ENCODE measurements at regions not wholly inside any gene's neighbourhood (a gene's known extent, or its start where the extent isn't known, plus 50 kb on each side); places are given as distances from the start of the nearest gene placed in this dataset.

- TF ChIP-seq EGR1 (IDR thresholded peaks at IDR 0.05) (no peak), YY1 (IDR thresholded peaks at IDR 0.05; ENCODE audit: low read depth) (no peak), TEAD4 (IDR thresholded peaks at IDR 0.05) (no peak), NFIC (IDR thresholded peaks at IDR 0.05) (no peak), RAD21 (IDR thresholded peaks at IDR 0.05; ENCODE audit: low read depth) (no peak), EP300 (IDR thresholded peaks at IDR 0.05; ENCODE audit: borderline replicate concordance) (no peak), ZBTB7A (IDR thresholded peaks at IDR 0.05; ENCODE audit: low read depth) (no peak), FOXM1 (IDR thresholded peaks at IDR 0.05; ENCODE audit: borderline replicate concordance, low read depth) (no peak), CREB1 (IDR thresholded peaks at IDR 0.05; ENCODE audit: low read depth) (no peak), TAF1 (IDR thresholded peaks at IDR 0.05; ENCODE audit: low read depth) (no peak)
- TF ChIP-seq, protein P1, sequence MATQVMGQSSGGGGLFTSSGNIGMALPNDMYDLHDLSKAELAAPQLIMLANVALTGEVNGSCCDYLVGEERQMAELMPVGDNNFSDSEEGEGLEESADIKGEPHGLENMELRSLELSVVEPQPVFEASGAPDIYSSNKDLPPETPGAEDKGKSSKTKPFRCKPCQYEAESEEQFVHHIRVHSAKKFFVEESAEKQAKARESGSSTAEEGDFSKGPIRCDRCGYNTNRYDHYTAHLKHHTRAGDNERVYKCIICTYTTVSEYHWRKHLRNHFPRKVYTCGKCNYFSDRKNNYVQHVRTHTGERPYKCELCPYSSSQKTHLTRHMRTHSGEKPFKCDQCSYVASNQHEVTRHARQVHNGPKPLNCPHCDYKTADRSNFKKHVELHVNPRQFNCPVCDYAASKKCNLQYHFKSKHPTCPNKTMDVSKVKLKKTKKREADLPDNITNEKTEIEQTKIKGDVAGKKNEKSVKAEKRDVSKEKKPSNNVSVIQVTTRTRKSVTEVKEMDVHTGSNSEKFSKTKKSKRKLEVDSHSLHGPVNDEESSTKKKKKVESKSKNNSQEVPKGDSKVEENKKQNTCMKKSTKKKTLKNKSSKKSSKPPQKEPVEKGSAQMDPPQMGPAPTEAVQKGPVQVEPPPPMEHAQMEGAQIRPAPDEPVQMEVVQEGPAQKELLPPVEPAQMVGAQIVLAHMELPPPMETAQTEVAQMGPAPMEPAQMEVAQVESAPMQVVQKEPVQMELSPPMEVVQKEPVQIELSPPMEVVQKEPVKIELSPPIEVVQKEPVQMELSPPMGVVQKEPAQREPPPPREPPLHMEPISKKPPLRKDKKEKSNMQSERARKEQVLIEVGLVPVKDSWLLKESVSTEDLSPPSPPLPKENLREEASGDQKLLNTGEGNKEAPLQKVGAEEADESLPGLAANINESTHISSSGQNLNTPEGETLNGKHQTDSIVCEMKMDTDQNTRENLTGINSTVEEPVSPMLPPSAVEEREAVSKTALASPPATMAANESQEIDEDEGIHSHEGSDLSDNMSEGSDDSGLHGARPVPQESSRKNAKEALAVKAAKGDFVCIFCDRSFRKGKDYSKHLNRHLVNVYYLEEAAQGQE (IDR thresholded peaks at IDR 0.05; ENCODE audit: low read depth) = no peak
- TF ChIP-seq, protein P2, sequence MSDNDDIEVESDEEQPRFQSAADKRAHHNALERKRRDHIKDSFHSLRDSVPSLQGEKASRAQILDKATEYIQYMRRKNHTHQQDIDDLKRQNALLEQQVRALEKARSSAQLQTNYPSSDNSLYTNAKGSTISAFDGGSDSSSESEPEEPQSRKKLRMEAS (IDR thresholded peaks at IDR 0.05) = no peak
Observed at GRCh38 chr3:168989396-168989795, 674.1 kb downstream of the MECOM start.

GRCh38 chr3:168988853-168989252 lies 674.7 kb downstream of the MECOM start:
- no peak for TF ChIP-seq CEBPB (IDR thresholded peaks at IDR 0.05)
- TF ChIP-seq, protein P2 (IDR thresholded peaks at IDR 0.05) = no peak
- no peak for TF ChIP-seq ZBTB7A (IDR thresholded peaks at IDR 0.05; ENCODE audit: low read depth)
- TF ChIP-seq RAD21 (IDR thresholded peaks at IDR 0.05; ENCODE audit: low read depth) = no peak
- no peak for TF ChIP-seq TCF12 (IDR thresholded peaks at IDR 0.05; ENCODE audit: low read depth)
- no peak for TF ChIP-seq CREB1 (IDR thresholded peaks at IDR 0.05; ENCODE audit: low read depth)
- no peak for TF ChIP-seq EP300 (IDR thresholded peaks at IDR 0.05; ENCODE audit: borderline replicate concordance)

DNA sequence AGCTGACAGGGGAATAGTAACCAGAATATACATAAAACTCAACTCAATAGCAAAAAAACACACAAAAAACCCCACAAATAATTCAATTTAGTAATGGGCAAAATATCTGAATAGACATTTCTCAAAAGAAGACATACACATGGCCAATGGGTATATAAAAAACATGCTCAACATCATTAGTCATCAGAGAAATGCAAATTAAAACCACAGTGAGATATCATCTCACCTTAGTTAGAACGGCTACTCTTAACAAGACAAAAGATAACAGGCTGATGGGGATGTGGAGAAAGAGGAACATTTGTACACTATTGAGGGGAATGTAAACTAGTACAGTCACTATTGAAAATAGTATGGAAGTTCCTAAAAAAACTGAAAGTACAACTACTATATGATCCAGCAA lies 678.6 kb downstream of the MECOM start:
- TF ChIP-seq YY1 (IDR thresholded peaks at IDR 0.05; ENCODE audit: low read depth) = no peak
- TF ChIP-seq TCF12 (IDR thresholded peaks at IDR 0.05; ENCODE audit: low read depth) = no peak
- TF ChIP-seq EGR1 (IDR thresholded peaks at IDR 0.05) = no peak
- TF ChIP-seq, protein P2 (IDR thresholded peaks at IDR 0.05) = no peak
- no peak for TF ChIP-seq USF1 (IDR thresholded peaks at IDR 0.05)
- no peak for TF ChIP-seq CREB1 (IDR thresholded peaks at IDR 0.05; ENCODE audit: low read depth)
- no peak for TF ChIP-seq TAF1 (IDR thresholded peaks at IDR 0.05; ENCODE audit: low read depth)
- no peak for TF ChIP-seq CEBPB (IDR thresholded peaks at IDR 0.05)

DNA sequence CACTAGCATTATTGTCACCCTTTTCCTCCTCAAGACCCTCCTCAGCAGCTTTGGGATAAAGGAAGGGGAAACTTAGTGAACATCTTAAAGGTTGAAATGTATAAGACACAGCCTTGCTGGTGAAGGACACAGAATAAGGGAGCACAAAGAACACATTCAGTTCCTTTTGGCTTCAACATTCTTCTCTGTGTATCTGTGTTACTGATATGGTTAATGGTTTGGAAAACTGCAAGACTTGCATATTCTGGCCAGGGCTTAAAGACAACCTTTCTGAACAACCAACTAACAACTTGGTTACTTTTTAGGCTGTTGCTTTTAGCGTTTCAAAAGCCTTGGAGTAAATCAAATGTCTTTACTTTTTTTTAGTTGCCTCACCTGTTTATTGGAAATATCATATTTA lies 680.5 kb downstream of the MECOM start:
- TF ChIP-seq USF1 (IDR thresholded peaks at IDR 0.05) = no peak
- TF ChIP-seq EP300 (IDR thresholded peaks at IDR 0.05; ENCODE audit: borderline replicate concordance) = no peak
- TF ChIP-seq CREB1 (IDR thresholded peaks at IDR 0.05; ENCODE audit: low read depth) = no peak
- no peak for TF ChIP-seq NFIC (IDR thresholded peaks at IDR 0.05)
- TF ChIP-seq TAF1 (IDR thresholded peaks at IDR 0.05; ENCODE audit: low read depth) = no peak
- TF ChIP-seq, protein P1 (IDR thresholded peaks at IDR 0.05; ENCODE audit: low read depth) = no peak
- TF ChIP-seq, protein P2 (IDR thresholded peaks at IDR 0.05) = no peak
- no peak for TF ChIP-seq TCF12 (IDR thresholded peaks at IDR 0.05; ENCODE audit: low read depth)
- no peak for TF ChIP-seq YY1 (IDR thresholded peaks at IDR 0.05; ENCODE audit: low read depth)
- no peak for TF ChIP-seq RAD21 (IDR thresholded peaks at IDR 0.05; ENCODE audit: low read depth)
- TF ChIP-seq FOXM1 (IDR thresholded peaks at IDR 0.05; ENCODE audit: borderline replicate concordance, low read depth) = no peak
- no peak for TF ChIP-seq TEAD4 (IDR thresholded peaks at IDR 0.05)
- TF ChIP-seq CEBPB (IDR thresholded peaks at IDR 0.05) = no peak
- TF ChIP-seq ZBTB7A (IDR thresholded peaks at IDR 0.05; ENCODE audit: low read depth) = no peak
- no peak for TF ChIP-seq EGR1 (IDR thresholded peaks at IDR 0.05)

DNA sequence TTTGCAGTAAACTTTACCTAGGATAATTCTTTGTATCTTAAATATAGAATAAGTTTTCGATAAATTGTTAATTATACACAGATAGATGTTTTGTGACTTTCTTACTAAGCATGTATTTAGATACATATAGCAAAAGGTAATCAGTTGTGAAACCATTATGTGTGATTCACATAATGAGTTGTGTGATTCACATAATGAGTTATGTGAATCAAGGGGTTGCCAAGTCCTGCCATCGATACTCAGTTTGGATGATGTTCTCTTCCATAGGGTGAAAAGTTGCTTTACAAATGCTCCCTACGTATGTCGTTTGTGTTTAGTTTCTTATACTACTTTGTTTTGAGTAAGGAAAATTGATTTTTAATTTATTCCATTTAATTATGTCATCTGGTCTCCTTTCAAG lies 682.1 kb downstream of the MECOM start:
- TF ChIP-seq TAF1 (IDR thresholded peaks at IDR 0.05; ENCODE audit: low read depth) (no peak), ZBTB7A (IDR thresholded peaks at IDR 0.05; ENCODE audit: low read depth) (no peak), NFIC (IDR thresholded peaks at IDR 0.05) (no peak), TEAD4 (IDR thresholded peaks at IDR 0.05) (no peak), CREB1 (IDR thresholded peaks at IDR 0.05; ENCODE audit: low read depth) (no peak), CEBPB (IDR thresholded peaks at IDR 0.05) (no peak), EP300 (IDR thresholded peaks at IDR 0.05; ENCODE audit: borderline replicate concordance) (no peak), USF1 (IDR thresholded peaks at IDR 0.05) (no peak), FOXM1 (IDR thresholded peaks at IDR 0.05; ENCODE audit: borderline replicate concordance, low read depth) (no peak), EGR1 (IDR thresholded peaks at IDR 0.05) (no peak), RAD21 (IDR thresholded peaks at IDR 0.05; ENCODE audit: low read depth) (no peak), TCF12 (IDR thresholded peaks at IDR 0.05; ENCODE audit: low read depth) (no peak)
- TF ChIP-seq, protein P1 (IDR thresholded peaks at IDR 0.05; ENCODE audit: low read depth) = no peak
